ENCODE measurements at regions not wholly inside any gene's neighbourhood (a gene's known extent, or its start where the extent isn't known, plus 50 kb on each side); places are given as distances from the start of the nearest gene placed in this dataset.

DNA sequence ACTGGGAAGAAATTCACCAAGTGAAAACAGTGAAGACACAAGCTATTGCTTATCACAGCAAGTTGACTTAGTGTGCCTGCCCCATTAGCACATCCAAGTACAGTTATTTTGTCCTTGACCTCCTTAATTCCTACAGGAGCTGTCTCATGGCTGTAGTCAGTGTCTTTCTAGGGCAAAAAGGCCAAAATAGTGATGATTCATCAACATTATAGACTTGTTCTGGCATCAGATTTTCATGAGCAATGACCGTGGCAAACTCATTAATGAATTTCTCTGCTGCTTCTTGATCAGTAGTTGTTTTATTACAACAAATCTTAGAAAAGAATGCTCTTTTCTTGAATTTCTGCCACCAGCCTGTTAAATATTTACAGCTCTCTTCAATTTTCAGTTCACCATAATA is 1169.3 kb upstream of the DDX18 start:
- 39 to 58% methylated on average over 1 of the region's 1 CpG for WGBS, 2 experiments (ENCODE audit: low coverage in 1 of 2, low lambda C conversion rate in 2 of 2, missing lambda C conversion rate in 2 of 2)
- no peak overlapping the region for H3K9ac ChIP-seq
- no peaks in the 10 kb centered on the region for H3K9me2 ChIP-seq (ENCODE audit: insufficient read depth)
- no peak for DNase-seq
- H3K27me3 ChIP-seq (replicated peaks; ENCODE audit: insufficient read depth): no peaks in the 10 kb centered on the region
- no peak overlapping the region for H3K4me2 ChIP-seq (ENCODE audit: unreplicated experiment)
- no peaks in the 10 kb centered on the region for H3K79me2 ChIP-seq (ENCODE audit: insufficient read depth)
- TF ChIP-seq EZH2 (IDR thresholded peaks at IDR 0.05; ENCODE audit: insufficient read depth, poor library complexity, severe bottlenecking): no peak
- TF ChIP-seq EZH2phosphoT487 (IDR thresholded peaks at IDR 0.05; ENCODE audit: insufficient read depth, low read depth): no peak
- no peaks in the 10 kb centered on the region for H4K20me1 ChIP-seq (ENCODE audit: insufficient read depth)
- no peaks in the 10 kb centered on the region for H3K4me1 ChIP-seq (ENCODE audit: insufficient read depth)
- H3K9me3 ChIP-seq (ENCODE audit: low read depth): no peaks in the 10 kb centered on the region
- in situ Hi-C loops (cut with MboI): no loop called here
- H2AFZ ChIP-seq: no peak overlapping the region
- no peaks in the 10 kb centered on the region for H3F3A ChIP-seq (ENCODE audit: insufficient read depth)
- H3K36me3 ChIP-seq (ENCODE audit: low read depth): no peaks in the 10 kb centered on the region
- H3K4me3 ChIP-seq: no peak overlapping the region
- H3K27ac ChIP-seq: no peak overlapping the region

GRCh38 chr2:116668691-116669090 is 1145.8 kb upstream of the DDX18 start:
- no peak for DNase-seq
- TF ChIP-seq EZH2 (IDR thresholded peaks at IDR 0.05; ENCODE audit: insufficient read depth, poor library complexity, severe bottlenecking): no peak
- no peak for TF ChIP-seq EZH2phosphoT487 (IDR thresholded peaks at IDR 0.05; ENCODE audit: insufficient read depth, low read depth)
- Histone ChIP-seq H3K4me3 (no peak overlapping the region), H3F3A (ENCODE audit: insufficient read depth) (no peaks in the 10 kb centered on the region), H3K4me2 (ENCODE audit: unreplicated experiment) (no peak overlapping the region), H3K4me1 (ENCODE audit: insufficient read depth) (no peaks in the 10 kb centered on the region), H3K27me3 (replicated peaks; ENCODE audit: insufficient read depth) (no peaks in the 10 kb centered on the region), H3K27ac (no peak overlapping the region), H3K9ac (no peak overlapping the region), H2AFZ (no peak overlapping the region), H3K79me2 (ENCODE audit: insufficient read depth) (no peaks in the 10 kb centered on the region), H3K36me3 (ENCODE audit: low read depth) (no peaks in the 10 kb centered on the region), H3K9me2 (ENCODE audit: insufficient read depth) (no peaks in the 10 kb centered on the region), H3K9me3 (ENCODE audit: low read depth) (no peaks in the 10 kb centered on the region), H4K20me1 (ENCODE audit: insufficient read depth) (no peaks in the 10 kb centered on the region)
- 29 to 36% methylated on average over 1 of the region's 1 CpG for WGBS, 2 experiments (ENCODE audit: low coverage in 1 of 2, low lambda C conversion rate in 2 of 2, missing lambda C conversion rate in 2 of 2)
- in situ Hi-C loops (cut with MboI): no loop called here

- H4K20me1 ChIP-seq (ENCODE audit: insufficient read depth): no peaks in the 10 kb centered on the region
- no peak overlapping the region for H3K27ac ChIP-seq
- no peaks in the 10 kb centered on the region for H3K9me3 ChIP-seq (ENCODE audit: low read depth)
- no peak overlapping the region for H3K9ac ChIP-seq
- no peaks in the 10 kb centered on the region for H3K36me3 ChIP-seq (ENCODE audit: low read depth)
- H3K9me2 ChIP-seq (ENCODE audit: insufficient read depth): no peaks in the 10 kb centered on the region
- TF ChIP-seq EZH2 (IDR thresholded peaks at IDR 0.05; ENCODE audit: insufficient read depth, poor library complexity, severe bottlenecking): no peak
- TF ChIP-seq EZH2phosphoT487 (IDR thresholded peaks at IDR 0.05; ENCODE audit: insufficient read depth, low read depth): no peak
- no peak overlapping the region for H3K4me2 ChIP-seq (ENCODE audit: unreplicated experiment)
- no peak overlapping the region for H3K4me3 ChIP-seq
- H3K27me3 ChIP-seq (replicated peaks; ENCODE audit: insufficient read depth): no peaks in the 10 kb centered on the region
- no peak overlapping the region for H2AFZ ChIP-seq
- H3K79me2 ChIP-seq (ENCODE audit: insufficient read depth): no peaks in the 10 kb centered on the region
- WGBS, 2 experiments (ENCODE audit: low coverage in 1 of 2, low lambda C conversion rate in 2 of 2, missing lambda C conversion rate in 2 of 2): 13 to 17% methylated on average over 2 of the region's 2 CpGs
- H3F3A ChIP-seq (ENCODE audit: insufficient read depth): no peaks in the 10 kb centered on the region
- no peak for DNase-seq
- H3K4me1 ChIP-seq (ENCODE audit: insufficient read depth): no peaks in the 10 kb centered on the region
- in situ Hi-C loops (cut with MboI): no loop called here
Observed at GRCh38 chr2:116669782-116670181, 1144.7 kb upstream of the DDX18 start.

DNA sequence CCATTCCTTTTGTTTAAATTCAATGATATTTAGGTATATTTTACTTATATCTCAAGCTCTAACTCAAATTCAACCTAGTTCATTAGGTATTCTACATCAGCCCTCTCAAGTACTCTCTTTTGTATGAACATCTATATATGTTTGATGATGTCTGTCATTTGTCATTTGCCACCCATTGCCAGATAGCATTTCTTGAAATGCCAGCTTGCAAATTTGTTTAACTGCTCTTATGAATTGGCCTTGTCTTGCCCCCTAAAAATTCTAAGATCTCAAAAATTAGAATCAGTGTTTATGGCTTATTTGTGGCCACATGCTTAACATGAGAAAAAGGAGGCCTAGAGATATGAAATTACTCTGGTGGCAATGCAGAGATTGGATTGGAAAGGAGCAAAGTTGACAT is 1140.3 kb upstream of the DDX18 start:
- Histone ChIP-seq H3K4me1 (ENCODE audit: insufficient read depth) (no peaks in the 10 kb centered on the region), H3F3A (ENCODE audit: insufficient read depth) (no peaks in the 10 kb centered on the region)
- in situ Hi-C loops (cut with MboI): no loop called here

DNA sequence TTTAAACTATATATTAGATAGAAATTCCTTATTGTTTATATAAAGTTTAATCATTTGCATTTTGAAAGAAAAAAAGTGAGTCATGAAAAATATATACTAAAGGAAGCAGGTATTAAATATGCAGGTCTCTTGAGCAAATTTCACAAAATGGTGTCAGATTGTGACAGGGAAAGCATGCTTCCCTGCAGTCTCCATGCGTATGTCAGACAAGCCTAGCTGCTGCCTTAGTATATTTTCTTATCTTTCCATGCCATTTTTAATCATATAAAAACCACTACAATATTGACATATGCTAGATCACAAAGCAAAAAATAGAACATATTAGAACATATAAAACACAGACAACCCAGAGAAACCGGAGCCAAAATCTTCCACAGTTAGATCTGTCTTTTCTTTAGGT is 1137.7 kb upstream of the DDX18 start:
- H3K4me1 ChIP-seq (ENCODE audit: insufficient read depth): no peaks in the 10 kb centered on the region
- no peak for DNase-seq
- H3K9me3 ChIP-seq (ENCODE audit: low read depth): no peaks in the 10 kb centered on the region
- TF ChIP-seq EZH2phosphoT487 (IDR thresholded peaks at IDR 0.05; ENCODE audit: insufficient read depth, low read depth): no peak
- no peak for TF ChIP-seq EZH2 (IDR thresholded peaks at IDR 0.05; ENCODE audit: insufficient read depth, poor library complexity, severe bottlenecking)
- H3K36me3 ChIP-seq (ENCODE audit: low read depth): no peaks in the 10 kb centered on the region
- in situ Hi-C loops (cut with MboI): no loop called here
- H2AFZ ChIP-seq: no peak overlapping the region
- no peaks in the 10 kb centered on the region for H3F3A ChIP-seq (ENCODE audit: insufficient read depth)
- no peak overlapping the region for H3K27ac ChIP-seq
- WGBS, 2 experiments (ENCODE audit: low coverage in 1 of 2, low lambda C conversion rate in 2 of 2, missing lambda C conversion rate in 2 of 2): 0 to 3% methylated on average over 2 of the region's 2 CpGs
- H3K4me2 ChIP-seq (ENCODE audit: unreplicated experiment): no peak overlapping the region
- H3K79me2 ChIP-seq (ENCODE audit: insufficient read depth): no peaks in the 10 kb centered on the region
- no peaks in the 10 kb centered on the region for H3K27me3 ChIP-seq (replicated peaks; ENCODE audit: insufficient read depth)
- no peaks in the 10 kb centered on the region for H4K20me1 ChIP-seq (ENCODE audit: insufficient read depth)
- H3K9ac ChIP-seq: no peak overlapping the region
- H3K9me2 ChIP-seq (ENCODE audit: insufficient read depth): no peaks in the 10 kb centered on the region
- no peak overlapping the region for H3K4me3 ChIP-seq

More for the DNA sequence above, 1140.3 kb upstream of the DDX18 start:
- no peak overlapping the region for H2AFZ ChIP-seq
- DNase-seq: no peak
- no peaks in the 10 kb centered on the region for H3K9me3 ChIP-seq (ENCODE audit: low read depth)
- H3K79me2 ChIP-seq (ENCODE audit: insufficient read depth): no peaks in the 10 kb centered on the region
- H3K4me3 ChIP-seq: no peak overlapping the region
- no peaks in the 10 kb centered on the region for H3K9me2 ChIP-seq (ENCODE audit: insufficient read depth)
- no peak for TF ChIP-seq EZH2phosphoT487 (IDR thresholded peaks at IDR 0.05; ENCODE audit: insufficient read depth, low read depth)
- no peak for TF ChIP-seq EZH2 (IDR thresholded peaks at IDR 0.05; ENCODE audit: insufficient read depth, poor library complexity, severe bottlenecking)
- no peaks in the 10 kb centered on the region for H3K27me3 ChIP-seq (replicated peaks; ENCODE audit: insufficient read depth)
- H3K27ac ChIP-seq: no peak overlapping the region
- H3K36me3 ChIP-seq (ENCODE audit: low read depth): no peaks in the 10 kb centered on the region
- H4K20me1 ChIP-seq (ENCODE audit: insufficient read depth): no peaks in the 10 kb centered on the region
- H3K9ac ChIP-seq: no peak overlapping the region
- H3K4me2 ChIP-seq (ENCODE audit: unreplicated experiment): no peak overlapping the region
